HCT116 (cell line): ENCODE measurements at regions not wholly inside any gene's neighbourhood (a gene's known extent, or its start where the extent isn't known, plus 50 kb on each side); places are given as distances from the start of the nearest gene placed in this dataset.

ENCODE experiments used
- ATAC-seq: fragments of 200-7000 bp; cut with Tn5 transposase; 2 replicates; pipeline ENCODE4 v1.9.1; 2020; ENCODE audit warnings: mild to moderate bottlenecking, moderate library complexity
- BruUV-seq: library from RNA; stranded (reverse); fragments of 400-500 nt; replicated peaks from 2 replicates; lab custom pipeline; 2021; lab: Mats Ljungman, UMichigan
- CTCF ChIA-PET: fragments of 300-600 bp; sonication (Branson Sonifier 250); formaldehyde crosslinking; loops from one replicate; lab custom pipeline; 2021; ENCODE audit warnings: antibody characterized with exemption; lab: Charles Lee
- POLR2A ChIA-PET: fragments of 300-600, 350-600 bp; sonication (Branson Sonifier 250); formaldehyde crosslinking; loops from one replicate; lab custom pipeline; 2021; ENCODE audit warnings: antibody characterized with exemption; lab: Charles Lee
- RAD21 ChIA-PET, 2 experiments: fragments of 300-600 bp; sonication (Branson Sonifier 250); formaldehyde crosslinking; loops; one replicate each; lab custom pipeline; 2023; ENCODE audit warnings: low total read pairs in 2 of 2; ENCODE audit not compliant: uncharacterized antibody in 2 of 2, unreplicated experiment in 2 of 2, low non-redundant PET in 1 of 2; lab: Charles Lee
- DNase-seq: peaks from one replicate; pipeline ENCODE4 v3.0.0-alpha.2; 2010; ENCODE audit warnings: low read depth, low spot score
- H2AFZ ChIP-seq: fragments of 200-600 bp; shearing (Covaris generic), sonication (generic); 2 replicates; pipeline ENCODE4 v1.6.1; 2017; ENCODE audit warnings: low read depth, mixed run types, mixed read lengths, antibody characterized with exemption, low read length; ENCODE audit not compliant: poor library complexity, severe bottlenecking
- H3K27ac ChIP-seq: 2 replicates; pipeline ENCODE4 v1.5.1; 2012; ENCODE audit warnings: low read depth, low read length
- H3K27me3 ChIP-seq: fragments of 200-600 bp; sonication (generic); 2 replicates; pipeline ENCODE4 v1.6.1; 2016; ENCODE audit warnings: mixed run types, low read length, mixed read lengths; ENCODE audit not compliant: insufficient read depth
- H3K36me3 ChIP-seq, 2 experiments: fragments of 200-500 bp in 1 of 2; fragments of 200-600 bp in 1 of 2; sonication (Bioruptor generic) in 1 of 2; sonication (generic) in 1 of 2; 2 replicates each; pipeline versions ENCODE4 v1.5.1 to v1.6.1; 2014 to 2016; ENCODE audit warnings: low read length in 2 of 2, inconsistent platforms in 1 of 2, mixed read lengths in 1 of 2, mixed run types in 1 of 2; ENCODE audit not compliant: insufficient read depth in 2 of 2, control insufficient read depth in 1 of 2
- H3K4me1 ChIP-seq, 2 experiments: fragments of 200-600 bp in 1 of 2; sonication (generic) in 1 of 2; 2 replicates each; pipeline versions ENCODE4 v1.5.1 to v1.6.1; 2012 to 2017; ENCODE audit warnings: low read length in 2 of 2, inconsistent platforms in 1 of 2, mild to moderate bottlenecking in 1 of 2, mixed read lengths in 1 of 2, mixed run types in 1 of 2, moderate library complexity in 1 of 2; ENCODE audit not compliant: insufficient read depth in 2 of 2, control insufficient read depth in 1 of 2
- H3K4me2 ChIP-seq: fragments of 200-600 bp; sonication (generic); 2 replicates; pipeline ENCODE4 v1.6.1; 2017; ENCODE audit warnings: mixed run types, low read length, mixed read lengths
- H3K4me3 ChIP-seq, 2 experiments: fragments of 200-600 bp in 1 of 2; sonication (generic) in 1 of 2; replicated peaks in 1 of 2; 2 replicates each; pipeline ENCODE4 v1.5.1; 2011 to 2016; ENCODE audit warnings: low read length in 2 of 2, control low read depth in 1 of 2, low read depth in 1 of 2, mild to moderate bottlenecking in 1 of 2, mixed read lengths in 1 of 2, mixed run types in 1 of 2
- H3K79me2 ChIP-seq: fragments of 200-600 bp; sonication (generic); 2 replicates; pipeline ENCODE4 v1.6.1; 2017; ENCODE audit warnings: mild to moderate bottlenecking, mixed run types, low read length, moderate library complexity, mixed read lengths; ENCODE audit not compliant: insufficient read depth
- H3K9ac ChIP-seq: fragments of 200-600 bp; sonication (generic); 2 replicates; pipeline ENCODE4 v1.6.1; 2016; ENCODE audit warnings: low read length, mixed read lengths
- H3K9me2 ChIP-seq: fragments of 200-600 bp; sonication (generic), shearing (Covaris generic); 2 replicates; pipeline ENCODE4 v1.6.1; 2017; ENCODE audit warnings: mixed run types, mild to moderate bottlenecking, moderate library complexity; ENCODE audit not compliant: insufficient read depth
- H3K9me3 ChIP-seq, 2 experiments: fragments of 200-500 bp in 1 of 2; fragments of 200-600 bp in 1 of 2; sonication (Bioruptor generic) in 1 of 2; sonication (generic) in 1 of 2; 2 replicates each; pipeline ENCODE4 v1.6.1; 2014 to 2017; ENCODE audit warnings: low read length in 2 of 2, mixed read lengths in 2 of 2, inconsistent platforms in 1 of 2, low read depth in 1 of 2, mild to moderate bottlenecking in 1 of 2, mixed run types in 1 of 2, moderate library complexity in 1 of 2; ENCODE audit not compliant: control insufficient read depth in 1 of 2, insufficient read depth in 1 of 2
- H4K20me1 ChIP-seq: fragments of 200-600 bp; sonication (generic), shearing (Covaris generic); 2 replicates; pipeline ENCODE4 v1.6.1; 2017; ENCODE audit warnings: mixed run types, mild to moderate bottlenecking, moderate library complexity; ENCODE audit not compliant: insufficient read depth
- ELF1 ChIP-seq: IDR thresholded peaks from 2 replicates; pipeline ENCODE4 v1.6.1; 2012; ENCODE audit warnings: low read depth, borderline replicate concordance
- MAX ChIP-seq: IDR thresholded peaks from 2 replicates; pipeline ENCODE4 v1.6.1; 2012
- RAD21 ChIP-seq: IDR thresholded peaks from 2 replicates; pipeline ENCODE4 v1.6.1; 2012; ENCODE audit warnings: low read depth, mild to moderate bottlenecking
- SIN3A ChIP-seq: IDR thresholded peaks from 2 replicates; pipeline ENCODE4 v1.6.1; 2012; ENCODE audit warnings: low read depth
- intact Hi-C: fragments of 100-400 bp; cut with micrococcal nuclease; formaldehyde crosslinking; loops from 2 replicates; pipeline ENCODE4 v1.10.0; 2022

- Histone ChIP-seq H3K36me3 (no peaks in the 10 kb centered on the region), H3K27ac (no peak overlapping the region), H2AFZ (no peak overlapping the region), H3K9me3 (no peaks in the 10 kb centered on the region), H3K79me2 (no peaks in the 10 kb centered on the region), H3K27me3 (no peaks in the 10 kb centered on the region), H3K4me3 (no peak overlapping the region), H3K9me2 (no peaks in the 10 kb centered on the region), H4K20me1 (no peaks in the 10 kb centered on the region), H3K4me1 (no peaks in the 10 kb centered on the region), H3K4me2 (no peak overlapping the region), H3K9ac (no peak overlapping the region)
- ChIA-PET CTCF (no interaction called here), POLR2A (no interaction called here)
- no peak for ATAC-seq
- intact Hi-C loops: no loop called here
- no peak for DNase-seq
- no TSS peak for BruUV-seq
- TF ChIP-seq RAD21 (no peak), ELF1 (no peak), MAX (no peak), SIN3A (no peak)
- TF ChIP-seq, all 23 proteins: peak for 0
- RAD21 ChIA-PET: no interaction called here
Observed at GRCh38 chr14:97506626-97507025, 709.4 kb downstream of the VRK1 start.

GRCh38 chr14:97513891-97514290 is 716.7 kb downstream of the VRK1 start:
- Histone ChIP-seq H3K36me3 (no peaks in the 10 kb centered on the region), H3K79me2 (no peaks in the 10 kb centered on the region), H3K27ac (no peak overlapping the region), H3K4me3 (no peak overlapping the region), H3K9ac (no peak overlapping the region), H3K4me1 (no peaks in the 10 kb centered on the region), H2AFZ (no peak overlapping the region), H3K27me3 (no peaks in the 10 kb centered on the region), H3K9me2 (no peaks in the 10 kb centered on the region), H3K4me2 (no peak overlapping the region), H3K9me3 (no peaks in the 10 kb centered on the region)
- no peak for ATAC-seq
- intact Hi-C loops: no loop called here
- no peak for DNase-seq
- ChIA-PET CTCF (no interaction called here), RAD21 (no interaction called here), POLR2A (no interaction called here)
- BruUV-seq: no TSS peak
- TF ChIP-seq RAD21: no peak
- TF ChIP-seq, all 23 proteins: peak for 0
- H4K20me1 ChIP-seq: no peaks in the 10 kb centered on the region
